ENCODE measurements at regions not wholly inside any gene's neighbourhood (a gene's known extent, or its start where the extent isn't known, plus 50 kb on each side); places are given as distances from the start of the nearest gene placed in this dataset.

DNA sequence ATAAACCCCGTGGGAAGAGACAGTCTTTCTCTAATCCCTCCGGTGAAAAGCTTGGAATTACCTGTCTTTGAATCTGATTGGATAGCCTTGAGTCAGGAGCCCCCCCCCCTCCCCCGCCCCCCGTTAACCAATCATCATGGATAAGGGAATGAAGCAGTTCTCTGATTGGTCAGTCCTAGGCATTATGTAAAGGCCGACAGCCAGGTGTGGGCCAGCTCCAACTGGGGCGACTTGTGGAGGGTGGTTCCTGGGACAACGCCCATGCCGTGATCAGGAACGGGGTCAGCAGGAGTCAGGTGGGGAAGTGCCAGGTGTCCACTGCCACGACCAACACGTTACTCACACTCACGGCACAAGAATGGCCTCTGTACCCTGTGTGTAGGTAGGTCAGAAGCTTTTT, 406.8 kb upstream of the SULF2 start:
- H3K27me3 ChIP-seq (ENCODE audit: insufficient read depth, low read depth), result no peaks in the 10 kb centered on the region
- H3K4me3 ChIP-seq, result no peak overlapping the region
- TF ChIP-seq, protein P1, sequence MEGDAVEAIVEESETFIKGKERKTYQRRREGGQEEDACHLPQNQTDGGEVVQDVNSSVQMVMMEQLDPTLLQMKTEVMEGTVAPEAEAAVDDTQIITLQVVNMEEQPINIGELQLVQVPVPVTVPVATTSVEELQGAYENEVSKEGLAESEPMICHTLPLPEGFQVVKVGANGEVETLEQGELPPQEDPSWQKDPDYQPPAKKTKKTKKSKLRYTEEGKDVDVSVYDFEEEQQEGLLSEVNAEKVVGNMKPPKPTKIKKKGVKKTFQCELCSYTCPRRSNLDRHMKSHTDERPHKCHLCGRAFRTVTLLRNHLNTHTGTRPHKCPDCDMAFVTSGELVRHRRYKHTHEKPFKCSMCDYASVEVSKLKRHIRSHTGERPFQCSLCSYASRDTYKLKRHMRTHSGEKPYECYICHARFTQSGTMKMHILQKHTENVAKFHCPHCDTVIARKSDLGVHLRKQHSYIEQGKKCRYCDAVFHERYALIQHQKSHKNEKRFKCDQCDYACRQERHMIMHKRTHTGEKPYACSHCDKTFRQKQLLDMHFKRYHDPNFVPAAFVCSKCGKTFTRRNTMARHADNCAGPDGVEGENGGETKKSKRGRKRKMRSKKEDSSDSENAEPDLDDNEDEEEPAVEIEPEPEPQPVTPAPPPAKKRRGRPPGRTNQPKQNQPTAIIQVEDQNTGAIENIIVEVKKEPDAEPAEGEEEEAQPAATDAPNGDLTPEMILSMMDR (conservative IDR thresholded peaks at IDR 0.05), result no peak
- TF ChIP-seq EZH2 (IDR thresholded peaks at IDR 0.05; ENCODE audit: low read depth), result no peak
- no peak overlapping the region for H2AFZ ChIP-seq
- no peaks in the 10 kb centered on the region for H4K20me1 ChIP-seq (ENCODE audit: insufficient read depth)
- intact Hi-C loops (cut with micrococcal nuclease; ENCODE audit: unreplicated experiment), result loop anchor here (10.0 kb wide), 1 partner anchor 407 kb away; the partner anchor contains the start of gene SULF2
- ChIA-PET POLR2A (ENCODE audit: unreplicated experiment) (interaction anchor here (0.5 to 0.6 kb wide), 2 partner anchors 12 to 206 kb away, joined by 3 to 7 read pairs; no protein-coding TSS in a partner anchor), CTCF (no interaction called here)
- H3K9me3 ChIP-seq (ENCODE audit: insufficient read depth, low read depth), result no peaks in the 10 kb centered on the region
- no peaks in the 10 kb centered on the region for H3K36me3 ChIP-seq (ENCODE audit: low read depth)
- peak in 1 of 2 experiments; percentile 20 for DNase-seq
- no peaks in the 10 kb centered on the region for H3K79me2 ChIP-seq (ENCODE audit: low read depth)
- H3K4me1 ChIP-seq (replicated peaks; ENCODE audit: insufficient read depth), result peaks cover 13% of the 10 kb centered on the region
- no peak overlapping the region for H3K27ac ChIP-seq
- H3K9me2 ChIP-seq (ENCODE audit: insufficient read depth), result no peaks in the 10 kb centered on the region
- peaks cover 11% of the 10 kb centered on the region; the same call in 1 of the 2 replicates for H3F3A ChIP-seq (ENCODE audit: insufficient read depth, low read depth)
- no peak overlapping the region for H3K4me2 ChIP-seq
- no TSS peak for BruUV-seq (replicated peaks)

DNA sequence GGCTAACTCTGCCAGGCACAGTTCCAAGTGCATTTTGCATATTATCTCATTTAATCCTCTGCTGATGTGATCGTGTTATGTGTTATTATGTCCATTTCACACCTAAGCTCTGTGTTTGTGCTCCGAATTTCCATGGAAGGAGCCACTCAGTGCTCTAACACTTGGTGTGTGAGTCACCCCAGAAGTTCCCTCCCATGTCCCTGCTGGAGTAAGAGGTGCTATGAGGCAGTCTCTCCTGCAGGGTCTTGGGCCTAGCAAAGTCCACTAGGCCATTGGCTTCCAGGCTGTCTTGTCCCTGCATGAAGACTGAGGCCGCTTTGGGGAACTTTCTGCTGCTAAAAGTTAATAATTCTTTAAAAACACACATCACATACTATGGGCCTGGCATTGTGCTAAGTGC, 405.9 kb upstream of the SULF2 start:
- DNase-seq, result no peak

DNA sequence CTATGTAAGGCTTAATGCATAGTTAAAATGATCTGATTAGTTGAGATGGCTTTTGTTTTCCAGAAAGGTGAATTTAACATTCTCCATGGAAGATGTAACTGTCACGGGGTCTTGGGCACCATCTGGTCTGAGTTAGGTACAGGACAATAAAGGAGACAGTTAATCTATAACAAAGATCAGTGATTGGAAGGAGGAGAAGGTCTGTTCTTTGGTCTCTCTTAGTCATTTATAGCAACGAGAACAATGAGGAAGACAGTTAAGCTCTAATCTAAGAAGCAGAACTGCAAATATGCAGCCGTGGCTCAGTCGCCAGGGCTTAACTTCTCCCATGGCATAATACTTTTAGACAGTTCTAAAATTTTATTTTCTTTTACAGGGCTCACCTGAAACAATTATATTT, 405.5 kb upstream of the SULF2 start:
- Histone ChIP-seq H3F3A (ENCODE audit: insufficient read depth, low read depth) (peaks cover 17% of the 10 kb centered on the region; the same call in 1 of the 2 replicates), H2AFZ (no peak overlapping the region), H3K9me2 (ENCODE audit: insufficient read depth) (no peaks in the 10 kb centered on the region), H3K27ac (no peak overlapping the region), H4K20me1 (ENCODE audit: insufficient read depth) (no peaks in the 10 kb centered on the region), H3K4me2 (no peak overlapping the region), H3K4me1 (replicated peaks; ENCODE audit: insufficient read depth) (peaks cover 22% of the 10 kb centered on the region), H3K36me3 (ENCODE audit: low read depth) (no peaks in the 10 kb centered on the region), H3K9me3 (ENCODE audit: insufficient read depth, low read depth) (no peaks in the 10 kb centered on the region; the same call in 1 of the 2 replicates), H3K4me3 (no peak overlapping the region), H3K79me2 (ENCODE audit: low read depth) (no peaks in the 10 kb centered on the region), H3K27me3 (ENCODE audit: insufficient read depth, low read depth) (no peaks in the 10 kb centered on the region)
- CTCF ChIA-PET, result interaction anchor here (0.5 to 0.7 kb wide), 3 partner anchors 83 to 404 kb away, joined by 3 to 6 read pairs (median 5); no protein-coding TSS in a partner anchor
- TF ChIP-seq, protein P1 (conservative IDR thresholded peaks at IDR 0.05), result no peak
- TF ChIP-seq EZH2 (IDR thresholded peaks at IDR 0.05; ENCODE audit: low read depth), result no peak
- intact Hi-C loops (cut with micrococcal nuclease; ENCODE audit: unreplicated experiment), result loop anchor here (10.0 kb wide), 1 partner anchor 406 kb away; the partner anchor contains the start of gene SULF2
- no peak for DNase-seq
- POLR2A ChIA-PET (ENCODE audit: unreplicated experiment), result no interaction called here
- BruUV-seq (replicated peaks), result no TSS peak

More for the DNA sequence above, 405.9 kb upstream of the SULF2 start:
- Histone ChIP-seq H3K4me1 (replicated peaks; ENCODE audit: insufficient read depth) (peaks cover 22% of the 10 kb centered on the region), H3K79me2 (ENCODE audit: low read depth) (no peaks in the 10 kb centered on the region), H3K4me2 (no peak overlapping the region), H3K9me2 (ENCODE audit: insufficient read depth) (no peaks in the 10 kb centered on the region), H3F3A (ENCODE audit: insufficient read depth, low read depth) (peaks cover 17% of the 10 kb centered on the region; the same call in 1 of the 2 replicates), H3K27me3 (ENCODE audit: insufficient read depth, low read depth) (no peaks in the 10 kb centered on the region), H3K36me3 (ENCODE audit: low read depth) (no peaks in the 10 kb centered on the region), H4K20me1 (ENCODE audit: insufficient read depth) (no peaks in the 10 kb centered on the region), H3K4me3 (no peak overlapping the region), H3K27ac (no peak overlapping the region), H2AFZ (no peak overlapping the region), H3K9me3 (ENCODE audit: insufficient read depth, low read depth) (no peaks in the 10 kb centered on the region)
- POLR2A ChIA-PET (ENCODE audit: unreplicated experiment), result no interaction called here
- TF ChIP-seq, protein P1 (conservative IDR thresholded peaks at IDR 0.05), result no peak; the same call in 1 of the 2 replicates
- no peak for TF ChIP-seq EZH2 (IDR thresholded peaks at IDR 0.05; ENCODE audit: low read depth)
- CTCF ChIA-PET, result interaction anchor here (0.5 kb wide), 1 partner anchor 83 kb away, joined by 5 read pairs; no protein-coding TSS in a partner anchor
- intact Hi-C loops (cut with micrococcal nuclease; ENCODE audit: unreplicated experiment), result loop anchor here (10.0 kb wide), 1 partner anchor 406 kb away; the partner anchor contains the start of gene SULF2
- BruUV-seq (replicated peaks), result no TSS peak
